Esophagus squamous epithelium (tissue), 4 donors: ENCODE measurements at regions not wholly inside any gene's neighbourhood (a gene's known extent, or its start where the extent isn't known, plus 50 kb on each side); places are given as distances from the start of the nearest gene placed in this dataset.

ENCODE experiments used
- CTCF ChIP-seq, 6 experiments: fragments of 450-650 bp in 4 of 6; fragments of 200-600 bp in 2 of 6; sonication (generic) in 2 of 6; IDR thresholded peaks; one replicate each; pipeline ENCODE4 v1.5.1; 2016 to 2019; ENCODE audit warnings: antibody characterized with exemption in 6 of 6, mild to moderate bottlenecking in 4 of 6, moderate library complexity in 4 of 6
- POLR2A ChIP-seq, 4 donors: fragments of 450-650 bp; IDR thresholded peaks; one replicate each; pipeline ENCODE4 v1.6.1; 2017; ENCODE audit warnings: antibody characterized with exemption in 4 of 4, mild to moderate bottlenecking in 4 of 4, moderate library complexity in 3 of 4

- no peak for TF ChIP-seq CTCF (IDR thresholded peaks at IDR 0.05)
- TF ChIP-seq POLR2A (IDR thresholded peaks at IDR 0.05): no peak
Measured at GRCh38 chr6:3617192-3617631, 134.3 kb downstream of the PXDC1 start.
